ENCODE measurements at regions not wholly inside any gene's neighbourhood (a gene's known extent, or its start where the extent isn't known, plus 50 kb on each side); places are given as distances from the start of the nearest gene placed in this dataset.

GRCh38 chr15:57797568-57798267 lies 91.2 kb downstream of the POLR2M start:
- TF ChIP-seq POLR2AphosphoS5 (IDR thresholded peaks at IDR 0.05; ENCODE audit: low read depth, low read length) (no peak), POLR2A (IDR thresholded peaks at IDR 0.05; ENCODE audit: low read depth, low read length) (no peak)
